Ovary (tissue), 3 donors: ENCODE measurements at regions not wholly inside any gene's neighbourhood (a gene's known extent, or its start where the extent isn't known, plus 50 kb on each side); places are given as distances from the start of the nearest gene placed in this dataset.

Experiments used
- POLR2A ChIP-seq: fragments of 450-650 bp; IDR thresholded peaks from one replicate; pipeline ENCODE4 v1.6.1; 2017; ENCODE audit warnings: antibody characterized with exemption, mild to moderate bottlenecking, moderate library complexity
- TF ChIP-seq, protein P1 (sequence below), 3 donors: fragments of 450-650 bp in 2 of 3; fragments of 200-600 bp in 1 of 3; IDR thresholded peaks; one replicate each; pipeline versions ENCODE4 v1.5.1 to v1.8.0; 2016 to 2022; ENCODE audit warnings: antibody characterized with exemption in 3 of 3, mild to moderate bottlenecking in 1 of 3
- donor health status: DM: no; HTN: no; CAD: no.

DNA sequence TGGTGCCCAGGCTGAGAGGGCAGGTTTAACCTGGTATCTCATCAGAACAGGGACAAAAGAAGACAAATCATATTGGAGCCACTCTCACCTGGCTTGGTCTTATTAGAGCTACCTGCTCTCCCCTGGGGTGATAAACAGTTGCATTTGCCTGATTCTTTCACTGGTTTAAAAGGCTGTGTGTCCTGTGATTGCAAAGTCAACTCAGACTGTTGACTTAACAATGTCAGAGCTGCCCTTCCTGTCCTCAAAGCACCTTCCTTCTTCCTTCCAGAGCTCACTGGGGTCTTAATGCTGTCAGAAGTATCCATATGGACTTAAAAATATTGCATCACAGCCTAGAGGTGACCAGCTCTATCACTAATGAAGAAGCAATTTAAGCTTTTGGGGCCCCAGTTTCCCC, 50.5 kb upstream of the MINAR1 start:
- TF ChIP-seq POLR2A: no peak
- TF ChIP-seq, protein P1, sequence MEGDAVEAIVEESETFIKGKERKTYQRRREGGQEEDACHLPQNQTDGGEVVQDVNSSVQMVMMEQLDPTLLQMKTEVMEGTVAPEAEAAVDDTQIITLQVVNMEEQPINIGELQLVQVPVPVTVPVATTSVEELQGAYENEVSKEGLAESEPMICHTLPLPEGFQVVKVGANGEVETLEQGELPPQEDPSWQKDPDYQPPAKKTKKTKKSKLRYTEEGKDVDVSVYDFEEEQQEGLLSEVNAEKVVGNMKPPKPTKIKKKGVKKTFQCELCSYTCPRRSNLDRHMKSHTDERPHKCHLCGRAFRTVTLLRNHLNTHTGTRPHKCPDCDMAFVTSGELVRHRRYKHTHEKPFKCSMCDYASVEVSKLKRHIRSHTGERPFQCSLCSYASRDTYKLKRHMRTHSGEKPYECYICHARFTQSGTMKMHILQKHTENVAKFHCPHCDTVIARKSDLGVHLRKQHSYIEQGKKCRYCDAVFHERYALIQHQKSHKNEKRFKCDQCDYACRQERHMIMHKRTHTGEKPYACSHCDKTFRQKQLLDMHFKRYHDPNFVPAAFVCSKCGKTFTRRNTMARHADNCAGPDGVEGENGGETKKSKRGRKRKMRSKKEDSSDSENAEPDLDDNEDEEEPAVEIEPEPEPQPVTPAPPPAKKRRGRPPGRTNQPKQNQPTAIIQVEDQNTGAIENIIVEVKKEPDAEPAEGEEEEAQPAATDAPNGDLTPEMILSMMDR (IDR thresholded peaks at IDR 0.05): no peak
